ENCODE measurements at regions not wholly inside any gene's neighbourhood (a gene's known extent, or its start where the extent isn't known, plus 50 kb on each side); places are given as distances from the start of the nearest gene placed in this dataset.
"Not testable (repeated sequence)": the region's sequence is repeated elsewhere in the genome, so short reads cannot be mapped to it uniquely, and the experiment has no call there.

GRCh38 chr13:20306039-20306438, 73.9 kb upstream of the GJB6 start:
- ATAC-seq (ENCODE audit: insufficient read depth, low read depth) = no peak

DNA sequence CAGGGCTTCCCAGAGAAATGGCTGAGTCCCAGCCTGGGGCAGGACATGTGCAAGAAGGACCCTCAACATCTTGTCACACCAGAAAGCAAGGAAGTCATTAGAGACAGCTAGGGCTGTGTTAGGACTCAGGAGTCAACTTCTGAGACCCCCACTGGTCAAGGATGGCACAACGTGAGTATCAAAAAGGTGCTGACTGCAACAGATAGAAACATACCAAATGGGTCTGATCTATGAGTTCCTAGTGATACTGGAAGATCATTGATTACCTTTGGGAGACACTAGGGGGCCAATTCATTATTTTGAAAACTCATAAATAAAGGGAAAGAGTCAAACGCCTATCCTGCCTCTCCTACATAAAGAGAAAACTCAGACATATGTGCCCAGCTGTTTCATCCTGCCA, 73.5 kb upstream of the GJB6 start:
- H3K36me3 ChIP-seq (ENCODE audit: insufficient read depth, low read length) = no peaks in the 10 kb centered on the region
- no peak for DNase-seq
- no peaks in the 10 kb centered on the region for H4K20me1 ChIP-seq (ENCODE audit: insufficient read depth, low read length)
- H3K4me1 ChIP-seq (ENCODE audit: insufficient read depth, low read length) = no peaks in the 10 kb centered on the region
- H3K4me3 ChIP-seq (ENCODE audit: low read depth in 1 of 2, low read length in 2 of 2) = no peak overlapping the region
- H3K27ac ChIP-seq (ENCODE audit: low read length) = no peak overlapping the region
- H3K9ac ChIP-seq (ENCODE audit: low read depth, low read length) = no peak overlapping the region
- no peaks in the 10 kb centered on the region for H3K27me3 ChIP-seq (ENCODE audit: insufficient read depth, low read length, poor library complexity)
- H3K4me2 ChIP-seq (ENCODE audit: insufficient read depth, low read length) = no peak overlapping the region
- TF ChIP-seq EZH2 (IDR thresholded peaks at IDR 0.05; ENCODE audit: borderline replicate concordance, low read depth, low read length, severe bottlenecking) = no peak
- TF ChIP-seq, protein P1, sequence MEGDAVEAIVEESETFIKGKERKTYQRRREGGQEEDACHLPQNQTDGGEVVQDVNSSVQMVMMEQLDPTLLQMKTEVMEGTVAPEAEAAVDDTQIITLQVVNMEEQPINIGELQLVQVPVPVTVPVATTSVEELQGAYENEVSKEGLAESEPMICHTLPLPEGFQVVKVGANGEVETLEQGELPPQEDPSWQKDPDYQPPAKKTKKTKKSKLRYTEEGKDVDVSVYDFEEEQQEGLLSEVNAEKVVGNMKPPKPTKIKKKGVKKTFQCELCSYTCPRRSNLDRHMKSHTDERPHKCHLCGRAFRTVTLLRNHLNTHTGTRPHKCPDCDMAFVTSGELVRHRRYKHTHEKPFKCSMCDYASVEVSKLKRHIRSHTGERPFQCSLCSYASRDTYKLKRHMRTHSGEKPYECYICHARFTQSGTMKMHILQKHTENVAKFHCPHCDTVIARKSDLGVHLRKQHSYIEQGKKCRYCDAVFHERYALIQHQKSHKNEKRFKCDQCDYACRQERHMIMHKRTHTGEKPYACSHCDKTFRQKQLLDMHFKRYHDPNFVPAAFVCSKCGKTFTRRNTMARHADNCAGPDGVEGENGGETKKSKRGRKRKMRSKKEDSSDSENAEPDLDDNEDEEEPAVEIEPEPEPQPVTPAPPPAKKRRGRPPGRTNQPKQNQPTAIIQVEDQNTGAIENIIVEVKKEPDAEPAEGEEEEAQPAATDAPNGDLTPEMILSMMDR (IDR thresholded peaks at IDR 0.05; ENCODE audit: borderline replicate concordance, extremely low read depth, low read length, poor library complexity, severe bottlenecking) = peak; percentile 29
- no peaks in the 10 kb centered on the region for H3K79me2 ChIP-seq (ENCODE audit: insufficient read depth, low read length)
- H2AFZ ChIP-seq (ENCODE audit: low read depth, low read length) = no peak overlapping the region
- no peak for ATAC-seq (ENCODE audit: insufficient read depth, low read depth)
- peaks cover 8% of the 10 kb centered on the region for H3K9me3 ChIP-seq (ENCODE audit: insufficient read depth, low read length, severe bottlenecking)

More at GRCh38 chr13:20306039-20306438, 73.9 kb upstream of the GJB6 start:
- Histone ChIP-seq H3K36me3 (ENCODE audit: insufficient read depth, low read length) (no peaks in the 10 kb centered on the region), H3K79me2 (ENCODE audit: insufficient read depth, low read length) (no peaks in the 10 kb centered on the region), H2AFZ (ENCODE audit: low read depth, low read length) (no peak overlapping the region), H4K20me1 (ENCODE audit: insufficient read depth, low read length) (no peaks in the 10 kb centered on the region), H3K9ac (ENCODE audit: low read depth, low read length) (no peak overlapping the region), H3K4me1 (ENCODE audit: insufficient read depth, low read length) (no peaks in the 10 kb centered on the region), H3K27me3 (ENCODE audit: insufficient read depth, low read length, poor library complexity) (no peaks in the 10 kb centered on the region), H3K9me3 (ENCODE audit: insufficient read depth, low read length, severe bottlenecking) (peaks cover 8% of the 10 kb centered on the region), H3K4me2 (ENCODE audit: insufficient read depth, low read length) (no peak overlapping the region), H3K27ac (ENCODE audit: low read length) (no peak overlapping the region), H3K4me3 (ENCODE audit: low read depth in 1 of 2, low read length in 2 of 2) (no peak overlapping the region)
- TF ChIP-seq, protein P1 (IDR thresholded peaks at IDR 0.05; ENCODE audit: borderline replicate concordance, extremely low read depth, low read length, poor library complexity, severe bottlenecking) = no peak
- TF ChIP-seq EZH2 (IDR thresholded peaks at IDR 0.05; ENCODE audit: borderline replicate concordance, low read depth, low read length, severe bottlenecking) = no peak
- no peak for DNase-seq

- H3K4me2 ChIP-seq (ENCODE audit: insufficient read depth, low read length); H3K27me3 ChIP-seq (ENCODE audit: insufficient read depth, low read length, poor library complexity); H3K36me3 ChIP-seq (ENCODE audit: insufficient read depth, low read length); H3K27ac ChIP-seq (ENCODE audit: low read length); ATAC-seq (ENCODE audit: insufficient read depth, low read depth); H3K9ac ChIP-seq (ENCODE audit: low read depth, low read length); H2AFZ ChIP-seq (ENCODE audit: low read depth, low read length); H3K9me3 ChIP-seq (ENCODE audit: insufficient read depth, low read length, severe bottlenecking); H4K20me1 ChIP-seq (ENCODE audit: insufficient read depth, low read length); H3K4me3 ChIP-seq (ENCODE audit: low read depth in 1 of 2, low read length in 2 of 2); DNase-seq; H3K4me1 ChIP-seq (ENCODE audit: insufficient read depth, low read length); H3K79me2 ChIP-seq (ENCODE audit: insufficient read depth, low read length): not testable (repeated sequence)
Observed at GRCh38 chr13:20304061-20304460, 71.9 kb upstream of the GJB6 start.

GRCh38 chr13:20303636-20304035, 71.5 kb upstream of the GJB6 start:
- no peak for TF ChIP-seq EZH2 (IDR thresholded peaks at IDR 0.05; ENCODE audit: borderline replicate concordance, low read depth, low read length, severe bottlenecking)
- TF ChIP-seq, protein P1 (IDR thresholded peaks at IDR 0.05; ENCODE audit: borderline replicate concordance, extremely low read depth, low read length, poor library complexity, severe bottlenecking) = no peak
- no peaks in the 10 kb centered on the region for H4K20me1 ChIP-seq (ENCODE audit: insufficient read depth, low read length)
- H3K4me1 ChIP-seq (ENCODE audit: insufficient read depth, low read length) = no peaks in the 10 kb centered on the region
- H3K36me3 ChIP-seq (ENCODE audit: insufficient read depth, low read length) = no peaks in the 10 kb centered on the region
- H3K4me3 ChIP-seq (ENCODE audit: low read depth in 1 of 2, low read length in 2 of 2) = no peak overlapping the region
- no peak for DNase-seq
- H3K27me3 ChIP-seq (ENCODE audit: insufficient read depth, low read length, poor library complexity) = no peaks in the 10 kb centered on the region
- ATAC-seq (ENCODE audit: insufficient read depth, low read depth) = no peak
- no peak overlapping the region for H3K9ac ChIP-seq (ENCODE audit: low read depth, low read length)
- H3K4me2 ChIP-seq (ENCODE audit: insufficient read depth, low read length) = no peak overlapping the region
- H2AFZ ChIP-seq (ENCODE audit: low read depth, low read length) = no peak overlapping the region
- H3K9me3 ChIP-seq (ENCODE audit: insufficient read depth, low read length, severe bottlenecking) = peaks cover 8% of the 10 kb centered on the region
- H3K27ac ChIP-seq (ENCODE audit: low read length) = no peak overlapping the region
- no peaks in the 10 kb centered on the region for H3K79me2 ChIP-seq (ENCODE audit: insufficient read depth, low read length)

All from DND-41 (cell line).